H9 (cell line): ENCODE measurements at regions not wholly inside any gene's neighbourhood (a gene's known extent, or its start where the extent isn't known, plus 50 kb on each side); places are given as distances from the start of the nearest gene placed in this dataset.

Experiments used
- DNase-seq: peaks from one replicate; pipeline ENCODE4 v3.0.0-alpha.2; 2017
- H2AFZ ChIP-seq: one replicate; pipeline ENCODE4 v1.6.1; 2013; ENCODE audit warnings: mild to moderate bottlenecking, low read length, control low read depth, moderate library complexity
- H2AK5ac ChIP-seq: 2 replicates; pipeline ENCODE4 v1.6.1; 2013; ENCODE audit warnings: low read length, control low read depth, mixed read lengths; ENCODE audit not compliant: insufficient read length
- H2BK120ac ChIP-seq: one replicate; pipeline ENCODE4 v1.6.1; 2013; ENCODE audit warnings: low read depth, mild to moderate bottlenecking, low read length, control low read depth, inconsistent platforms; ENCODE audit not compliant: poor library complexity, severe bottlenecking
- H2BK12ac ChIP-seq: 2 replicates; pipeline ENCODE4 v1.6.1; 2013; ENCODE audit warnings: low read length, control low read depth, mixed read lengths, low read depth; ENCODE audit not compliant: insufficient read length
- H2BK15ac ChIP-seq: 2 replicates; pipeline ENCODE4 v1.6.1; 2013; ENCODE audit warnings: low read depth, low read length, control low read depth
- H2BK20ac ChIP-seq: one replicate; pipeline ENCODE4 v1.6.1; 2013; ENCODE audit warnings: low read depth, mild to moderate bottlenecking, low read length, control low read depth, inconsistent platforms; ENCODE audit not compliant: poor library complexity, severe bottlenecking
- H2BK5ac ChIP-seq: 2 replicates; pipeline ENCODE4 v1.6.1; 2013; ENCODE audit warnings: low read length, control low read depth, mixed read lengths; ENCODE audit not compliant: insufficient read length
- H3K14ac ChIP-seq: 2 replicates; pipeline ENCODE4 v1.6.1; 2013; ENCODE audit warnings: low read length, control low read depth; ENCODE audit not compliant: insufficient read depth
- H3K18ac ChIP-seq: 2 replicates; pipeline ENCODE4 v1.6.1; 2013; ENCODE audit warnings: low read depth, mild to moderate bottlenecking, mixed read lengths, low read length, control low read depth; ENCODE audit not compliant: insufficient read length
- H3K23ac ChIP-seq: 2 replicates; pipeline ENCODE4 v1.6.1; 2013; ENCODE audit warnings: low read length, control low read depth, mixed read lengths, low read depth; ENCODE audit not compliant: insufficient read length
- H3K23me2 ChIP-seq: 2 replicates; pipeline ENCODE4 v1.6.1; 2013; ENCODE audit warnings: low read depth, mild to moderate bottlenecking, mixed read lengths, low read length, control low read depth; ENCODE audit not compliant: insufficient read length, poor library complexity, severe bottlenecking
- H3K27ac ChIP-seq: 2 replicates; pipeline ENCODE4 v1.5.1; 2013; ENCODE audit warnings: low read length, control low read depth, mixed read lengths, low read depth; ENCODE audit not compliant: insufficient read length
- H3K27me3 ChIP-seq: 2 replicates; pipeline ENCODE4 v1.6.1; 2013; ENCODE audit warnings: low read length, control low read depth, inconsistent platforms; ENCODE audit not compliant: insufficient read depth
- H3K4ac ChIP-seq: 2 replicates; pipeline ENCODE4 v1.6.1; 2013; ENCODE audit warnings: low read depth, mild to moderate bottlenecking, control low read depth, inconsistent platforms, low read length, moderate library complexity
- H3K4me1 ChIP-seq: 2 replicates; pipeline ENCODE4 v1.6.1; 2013; ENCODE audit warnings: low read length, control low read depth, inconsistent platforms; ENCODE audit not compliant: insufficient read depth
- H3K4me2 ChIP-seq: 2 replicates; pipeline ENCODE4 v1.6.1; 2013; ENCODE audit warnings: low read length, control low read depth, mixed read lengths; ENCODE audit not compliant: insufficient read length, insufficient read depth
- H3K56ac ChIP-seq: 2 replicates; pipeline ENCODE4 v1.6.1; 2013; ENCODE audit warnings: low read depth, mild to moderate bottlenecking, mixed read lengths, low read length, control low read depth; ENCODE audit not compliant: insufficient read length
- H3K79me1 ChIP-seq: 2 replicates; pipeline ENCODE4 v1.6.1; 2013; ENCODE audit warnings: low read depth, mild to moderate bottlenecking, moderate library complexity, low read length, control low read depth, inconsistent platforms; ENCODE audit not compliant: insufficient read depth, poor library complexity, severe bottlenecking
- H3K79me2 ChIP-seq: 2 replicates; pipeline ENCODE4 v1.6.1; 2013; ENCODE audit warnings: low read length, control low read depth, inconsistent platforms; ENCODE audit not compliant: insufficient read depth
- H3K9ac ChIP-seq: 2 replicates; pipeline ENCODE4 v1.6.1; 2013; ENCODE audit warnings: low read length, control low read depth, mixed read lengths; ENCODE audit not compliant: insufficient read length; ENCODE audit errors: extremely low read depth
- H3K9me3 ChIP-seq: one replicate; pipeline ENCODE4 v1.6.1; 2013; ENCODE audit warnings: low read depth, low read length, inconsistent platforms; ENCODE audit not compliant: control insufficient read depth
- H3T11ph ChIP-seq: one replicate; pipeline ENCODE4 v1.6.1; 2013; ENCODE audit warnings: mild to moderate bottlenecking, low read length, control low read depth, inconsistent platforms
- H4K20me1 ChIP-seq: one replicate; pipeline ENCODE4 v1.6.1; 2013; ENCODE audit not compliant: control insufficient read depth, insufficient read length, insufficient read depth
- H4K5ac ChIP-seq: 2 replicates; pipeline ENCODE4 v1.6.1; 2013; ENCODE audit warnings: low read depth, mild to moderate bottlenecking, mixed read lengths, low read length, control low read depth; ENCODE audit not compliant: insufficient read length
- H4K8ac ChIP-seq: replicated peaks from 2 replicates; pipeline ENCODE4 v1.6.1; 2013; ENCODE audit warnings: low read length, control low read depth, mixed read lengths, low read depth; ENCODE audit not compliant: insufficient read length
- H4K91ac ChIP-seq: 2 replicates; pipeline ENCODE4 v1.6.1; 2013; ENCODE audit warnings: low read depth, mild to moderate bottlenecking, moderate library complexity, mixed read lengths, low read length, control low read depth; ENCODE audit not compliant: insufficient read length
- H3K27ac Mint-ChIP-seq, 3 experiments: 2 replicates in 2 of 3; 3 replicates in 1 of 3; pipeline ENCODE4 v1.8.0; 2020 to 2021; ENCODE audit warnings: mixed read lengths in 3 of 3, mild to moderate bottlenecking in 1 of 3, moderate library complexity in 1 of 3
- H3K27me3 Mint-ChIP-seq: 2 replicates; pipeline ENCODE4 v1.8.0; 2021; ENCODE audit warnings: low read depth, mild to moderate bottlenecking, moderate library complexity, mixed read lengths
- H3K36me3 Mint-ChIP-seq, 3 experiments: 2 replicates in 2 of 3; 3 replicates in 1 of 3; pipeline ENCODE4 v1.8.0; 2020 to 2021; ENCODE audit warnings: low read depth in 3 of 3, mixed read lengths in 3 of 3; ENCODE audit not compliant: insufficient read depth in 1 of 3
- H3K4me1 Mint-ChIP-seq, 2 experiments: 2 replicates each; pipeline ENCODE4 v1.8.0; 2020; ENCODE audit warnings: mixed read lengths in 2 of 2
- H3K4me3 Mint-ChIP-seq, 2 experiments: 2 replicates in 1 of 2; 3 replicates in 1 of 2; pipeline ENCODE4 v1.8.0; 2020 to 2021; ENCODE audit warnings: mild to moderate bottlenecking in 2 of 2, mixed read lengths in 2 of 2, moderate library complexity in 1 of 2
- H3K9me3 Mint-ChIP-seq, 2 experiments: 2 replicates in 1 of 2; 3 replicates in 1 of 2; pipeline ENCODE4 v1.8.0; 2020; ENCODE audit warnings: mild to moderate bottlenecking in 2 of 2, mixed read lengths in 2 of 2, moderate library complexity in 1 of 2
- CTCF ChIP-seq: fragments of 200-600 bp; sonication (generic); conservative IDR thresholded peaks from 3 replicates; pipeline ENCODE4 v1.8.0; 2021; ENCODE audit warnings: antibody characterized with exemption, mild to moderate bottlenecking

DNA sequence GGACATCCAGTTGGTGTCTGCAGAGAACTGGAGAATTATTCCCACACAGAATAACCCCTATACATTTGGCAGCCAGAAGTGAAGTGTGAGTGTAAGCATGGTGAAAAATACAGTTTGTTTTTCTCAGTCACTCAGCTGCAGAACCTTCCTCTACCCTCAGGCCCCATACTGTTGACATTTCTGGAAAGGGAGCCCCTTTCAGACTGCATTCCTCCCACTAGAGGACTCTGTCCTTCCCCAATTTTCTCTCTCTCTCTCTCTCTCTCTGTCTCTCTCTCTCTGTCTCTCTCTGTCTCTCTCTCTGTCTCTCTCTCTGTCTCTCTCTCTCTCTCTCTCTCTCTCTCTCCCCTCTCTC is 86.8 kb upstream of the STEAP1B start:
- H3K36me3 Mint-ChIP-seq = no peaks in the 10 kb centered on the region

More for the DNA sequence above, 86.8 kb upstream of the STEAP1B start:
- Mint-ChIP-seq H3K4me3 (no peak overlapping the region), H3K9me3 (no peaks in the 10 kb centered on the region; a peak in 1 of 5 replicates), H3K27me3 (no peaks in the 10 kb centered on the region), H3K27ac (peak overlapping the region in 1 of 3 experiments; percentile 82; a peak in 2 of 7 replicates), H3K4me1 (peaks cover 50 to 60% of the 10 kb centered on the region in 2 experiments)
- H3K79me2 ChIP-seq = no peaks in the 10 kb centered on the region
- H3K79me1 ChIP-seq = no peaks in the 10 kb centered on the region
- H3K4ac ChIP-seq = no peak overlapping the region
- peak; percentile 62 for DNase-seq
- H4K91ac ChIP-seq = no peak overlapping the region
- no peak overlapping the region for H4K8ac ChIP-seq
- H3K4me1 ChIP-seq = peaks cover 27% of the 10 kb centered on the region
- no peak overlapping the region for H2BK20ac ChIP-seq
- TF ChIP-seq CTCF = peak; percentile 67
- no peaks in the 10 kb centered on the region for H3K23me2 ChIP-seq
- no peak overlapping the region for H3K18ac ChIP-seq
- no peak overlapping the region for H2BK120ac ChIP-seq
- H3K56ac ChIP-seq = no peak overlapping the region
- H3K9me3 ChIP-seq = no peaks in the 10 kb centered on the region
- H3K4me2 ChIP-seq = no peak overlapping the region
- H2BK12ac ChIP-seq = no peak overlapping the region
- H2AK5ac ChIP-seq = no peak overlapping the region
- H2AFZ ChIP-seq = no peak overlapping the region
- no peak overlapping the region for H3T11ph ChIP-seq
- H3K9ac ChIP-seq = no peak overlapping the region
- H3K27ac ChIP-seq = no peak overlapping the region
- H2BK5ac ChIP-seq = no peak overlapping the region
- H3K14ac ChIP-seq = no peak overlapping the region
- H3K27me3 ChIP-seq = no peaks in the 10 kb centered on the region
- no peak overlapping the region for H4K5ac ChIP-seq
- H2BK15ac ChIP-seq = no peak overlapping the region
- H3K23ac ChIP-seq = no peak overlapping the region
- H4K20me1 ChIP-seq = no peaks in the 10 kb centered on the region
